ENCODE measurements at regions not wholly inside any gene's neighbourhood (a gene's known extent, or its start where the extent isn't known, plus 50 kb on each side); places are given as distances from the start of the nearest gene placed in this dataset.

- TF ChIP-seq CTCF (IDR thresholded peaks at IDR 0.05), result no peak
- no peak for TF ChIP-seq POLR2A (IDR thresholded peaks at IDR 0.05)
- DNase-seq (ENCODE audit: low spot score in 2 of 2), result no peak
- intact Hi-C loops (cut with DNase I; ENCODE audit: low total_unique reads), result no loop called here
- H3K4me3 ChIP-seq (ENCODE audit: low read depth, poor library complexity, severe bottlenecking), result no peak overlapping the region
- WGBS, 2 donors, result 86 to 89% methylated on average over 3 of the region's 3 CpGs
Observed at GRCh38 chr3:64432870-64433269, 207.6 kb upstream of the PRICKLE2 start.

GRCh38 chr3:64431526-64432091, 206.3 kb upstream of the PRICKLE2 start:
- intact Hi-C loops (cut with DNase I; ENCODE audit: low total_unique reads), result no loop called here
- whole genome bisulfite sequencing, 2 donors, result 55 to 59% methylated on average over 6 of the region's 6 CpGs
- DNase-seq (ENCODE audit: low spot score in 2 of 2), result no peak
- no peak overlapping the region for H3K4me3 ChIP-seq (ENCODE audit: low read depth, poor library complexity, severe bottlenecking)
- TF ChIP-seq POLR2A (IDR thresholded peaks at IDR 0.05), result no peak

- intact Hi-C loops (cut with DNase I; ENCODE audit: low total_unique reads), result no loop called here
- DNase-seq (ENCODE audit: low spot score in 2 of 2), result no peak
- 70 to 81% methylated on average over 3 of the region's 3 CpGs for WGBS, 2 donors
- TF ChIP-seq POLR2A (IDR thresholded peaks at IDR 0.05), result no peak
- no peak for TF ChIP-seq CTCF (IDR thresholded peaks at IDR 0.05)
- H3K4me3 ChIP-seq (ENCODE audit: low read depth, poor library complexity, severe bottlenecking), result no peak overlapping the region
Observed at GRCh38 chr3:64427671-64428070, 202.4 kb upstream of the PRICKLE2 start.

DNA sequence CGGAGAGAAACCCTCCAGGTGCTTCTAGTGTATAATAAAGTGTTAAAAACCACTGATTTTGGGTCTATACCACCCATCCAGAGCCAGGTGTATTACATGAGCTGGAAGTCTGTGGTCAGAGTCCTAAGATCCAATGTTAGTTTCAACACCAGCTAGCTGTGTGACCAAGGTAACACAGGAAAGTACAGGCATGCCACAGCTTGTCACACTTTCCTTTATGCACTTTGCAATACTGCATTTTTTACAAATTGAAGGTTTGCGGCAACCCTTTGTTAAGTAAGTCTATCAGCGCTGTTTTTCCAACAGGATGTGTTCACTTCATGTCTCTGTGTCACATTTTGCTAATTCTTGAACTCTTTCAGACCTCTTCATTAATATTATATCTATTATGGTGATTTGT, 201.3 kb upstream of the PRICKLE2 start:
- DNase-seq (ENCODE audit: low spot score in 2 of 2), result no peak
- intact Hi-C loops (cut with DNase I; ENCODE audit: low total_unique reads), result no loop called here
- no peak overlapping the region for H3K4me3 ChIP-seq (ENCODE audit: low read depth, poor library complexity, severe bottlenecking)
- TF ChIP-seq POLR2A (IDR thresholded peaks at IDR 0.05), result no peak
- TF ChIP-seq CTCF (IDR thresholded peaks at IDR 0.05), result no peak
- WGBS, 2 donors, result 81 to 90% methylated on average over 3 of the region's 3 CpGs

GRCh38 chr3:64422932-64423331, 197.7 kb upstream of the PRICKLE2 start:
- TF ChIP-seq CTCF (IDR thresholded peaks at IDR 0.05) (no peak), POLR2A (IDR thresholded peaks at IDR 0.05) (no peak)
- WGBS, 2 donors, result 74% methylated on average over 4 of the region's 4 CpGs
- no peak for DNase-seq (ENCODE audit: low spot score in 2 of 2)
- H3K4me3 ChIP-seq (ENCODE audit: low read depth, poor library complexity, severe bottlenecking), result no peak overlapping the region
- intact Hi-C loops (cut with DNase I; ENCODE audit: low total_unique reads), result no loop called here

- intact Hi-C loops (cut with DNase I; ENCODE audit: low total_unique reads), result no loop called here
- WGBS, 2 donors, result 82 to 88% methylated on average over 7 of the region's 7 CpGs
- DNase-seq (ENCODE audit: low spot score in 2 of 2), result no peak
- TF ChIP-seq POLR2A (IDR thresholded peaks at IDR 0.05), result no peak
- TF ChIP-seq CTCF (IDR thresholded peaks at IDR 0.05), result no peak
- no peak overlapping the region for H3K4me3 ChIP-seq (ENCODE audit: low read depth, poor library complexity, severe bottlenecking)
Observed at GRCh38 chr3:64422192-64422591, 196.9 kb upstream of the PRICKLE2 start.
